ENCODE measurements at regions not wholly inside any gene's neighbourhood (a gene's known extent, or its start where the extent isn't known, plus 50 kb on each side); places are given as distances from the start of the nearest gene placed in this dataset.
"Not testable (repeated sequence)": the region's sequence is repeated elsewhere in the genome, so short reads cannot be mapped to it uniquely, and the experiment has no call there.

GRCh38 chr10:57336865-57337264 is 930.8 kb downstream of the IPMK start:
- no peak for DNase-seq (ENCODE audit: low read depth)

- DNase-seq (ENCODE audit: low read depth): no peak
These were observed 931.4 kb downstream of the IPMK start for GRCh38 chr10:57336341-57336740.

- no peak for DNase-seq (ENCODE audit: low read depth)
These were observed 933.2 kb downstream of the IPMK start for GRCh38 chr10:57334523-57334922.

DNA sequence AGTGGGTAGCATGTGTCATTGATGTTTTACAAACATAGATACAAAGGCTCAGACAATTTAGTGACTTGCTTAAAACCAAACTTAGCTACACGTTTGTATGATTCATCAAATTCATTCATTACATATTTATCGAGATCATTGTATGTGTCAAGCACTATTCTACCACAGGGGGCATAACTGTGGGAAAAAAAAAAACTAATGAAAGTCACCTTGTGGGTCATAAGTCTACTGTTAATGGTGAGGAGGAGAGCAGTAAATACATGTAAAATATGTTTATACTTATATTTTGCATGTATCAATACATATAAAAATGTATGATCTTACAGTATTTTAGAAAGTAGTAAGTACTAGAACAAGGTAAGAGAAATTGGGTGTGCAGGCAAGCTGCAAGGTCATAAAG is 933.8 kb downstream of the IPMK start:
- no peak for DNase-seq (ENCODE audit: low read depth)

GRCh38 chr10:57321400-57321854 is 946.3 kb downstream of the IPMK start:
- DNase-seq (ENCODE audit: low read depth): not testable (repeated sequence)

DNA sequence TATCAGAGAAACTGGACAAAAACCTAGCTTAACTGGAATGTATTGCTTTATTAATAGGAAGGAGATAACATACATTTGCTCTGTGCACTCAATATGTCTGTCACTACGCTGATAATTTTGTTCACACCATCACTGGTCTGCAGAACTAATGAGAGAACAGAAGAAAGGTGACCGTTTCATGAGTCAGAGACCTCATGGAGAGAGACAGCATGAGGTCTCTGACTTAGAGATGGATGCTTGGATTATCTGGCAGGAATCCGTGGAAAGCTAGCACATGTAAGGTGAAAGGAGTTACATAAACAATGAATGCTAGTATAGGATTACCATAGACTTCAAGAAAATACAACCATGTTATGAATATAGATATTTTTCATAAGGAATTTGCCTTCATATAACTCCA is 947.3 kb downstream of the IPMK start:
- DNase-seq (ENCODE audit: low read depth): no peak

- no peak for DNase-seq (ENCODE audit: low read depth)
These were observed 953.0 kb upstream of the ZWINT start for GRCh38 chr10:57314046-57314445.

DNA sequence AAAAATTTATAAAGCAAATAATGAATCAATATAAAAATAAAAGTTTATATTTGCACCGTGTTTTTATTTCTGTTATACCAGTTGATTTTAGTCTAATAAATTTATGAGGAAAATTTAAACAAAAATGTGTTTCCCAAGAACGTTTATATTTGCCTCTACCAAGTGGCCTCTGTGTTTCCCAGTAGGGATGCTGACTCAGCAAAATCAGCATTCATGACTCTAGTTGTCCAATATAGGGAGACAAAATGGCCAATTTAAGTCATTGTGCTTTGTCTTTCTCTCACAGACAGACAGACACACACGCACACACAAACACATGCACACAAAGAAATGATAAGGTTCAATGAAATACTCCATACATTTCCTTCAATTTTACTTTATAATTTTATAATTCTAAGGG is 942.5 kb upstream of the ZWINT start:
- DNase-seq (ENCODE audit: low read depth): no peak

DNA sequence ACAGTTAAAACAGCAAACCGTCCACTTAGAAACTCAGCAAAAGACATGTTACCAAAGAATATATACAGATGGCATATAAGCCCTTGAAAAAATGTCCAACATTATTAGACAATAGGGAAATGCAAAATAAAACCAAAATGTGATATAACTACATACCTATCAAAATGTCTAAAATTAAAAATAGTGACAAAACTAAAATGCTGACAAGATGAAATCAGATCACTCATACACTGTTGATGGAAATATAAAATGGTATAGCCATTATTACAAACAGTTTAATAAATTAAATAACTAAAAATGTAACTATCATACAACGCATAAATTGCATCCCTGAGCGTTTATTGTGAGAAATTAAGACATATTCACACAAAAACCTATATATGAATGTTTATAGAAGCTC is 939.7 kb upstream of the ZWINT start:
- DNase-seq (ENCODE audit: low read depth): no peak

DNA sequence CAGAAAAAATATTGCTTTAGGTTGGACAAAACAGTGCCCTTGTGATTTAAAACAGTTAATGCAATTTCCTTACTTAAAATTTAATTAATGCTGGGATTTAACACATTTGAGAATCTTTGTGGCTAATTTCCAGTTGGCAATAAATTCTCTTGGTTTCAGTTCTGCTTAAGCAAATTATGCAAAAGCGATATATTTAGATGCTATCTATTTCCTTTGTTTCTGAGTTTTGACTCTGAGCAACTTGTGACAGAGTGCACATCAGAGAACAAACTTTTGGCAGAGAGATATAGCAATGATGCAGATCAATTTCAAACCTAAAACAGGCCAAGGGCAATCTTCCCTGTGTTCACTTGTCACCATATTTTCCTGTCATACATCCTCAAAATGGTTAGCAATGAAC is 933.6 kb upstream of the ZWINT start:
- DNase-seq (ENCODE audit: low read depth): no peak

GRCh38 chr10:57288754-57289153 is 927.7 kb upstream of the ZWINT start:
- no peak for DNase-seq (ENCODE audit: low read depth)

DNA sequence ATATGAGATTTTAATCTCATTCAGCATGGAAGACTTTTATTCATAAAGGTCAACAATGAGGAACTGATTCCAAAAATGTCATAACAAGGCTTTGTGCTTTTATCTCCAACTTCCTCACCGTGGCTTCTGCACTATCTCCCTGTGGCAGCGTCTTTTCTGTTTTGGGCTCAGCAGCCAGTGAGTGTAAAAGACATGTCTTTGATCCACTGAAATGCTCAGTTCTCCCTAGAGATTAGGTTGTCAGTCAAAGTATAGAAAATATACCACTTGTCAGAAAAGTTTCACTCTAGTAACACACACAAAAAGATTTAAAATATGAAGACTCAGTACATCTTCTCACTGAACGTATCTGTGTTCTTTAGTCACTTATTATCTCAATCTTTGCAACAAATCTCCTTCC is 901.8 kb upstream of the ZWINT start:
- no peak for DNase-seq (ENCODE audit: low read depth)

- DNase-seq (ENCODE audit: low read depth): no peak
These were observed 899.1 kb upstream of the ZWINT start for GRCh38 chr10:57260175-57260574.

DNA sequence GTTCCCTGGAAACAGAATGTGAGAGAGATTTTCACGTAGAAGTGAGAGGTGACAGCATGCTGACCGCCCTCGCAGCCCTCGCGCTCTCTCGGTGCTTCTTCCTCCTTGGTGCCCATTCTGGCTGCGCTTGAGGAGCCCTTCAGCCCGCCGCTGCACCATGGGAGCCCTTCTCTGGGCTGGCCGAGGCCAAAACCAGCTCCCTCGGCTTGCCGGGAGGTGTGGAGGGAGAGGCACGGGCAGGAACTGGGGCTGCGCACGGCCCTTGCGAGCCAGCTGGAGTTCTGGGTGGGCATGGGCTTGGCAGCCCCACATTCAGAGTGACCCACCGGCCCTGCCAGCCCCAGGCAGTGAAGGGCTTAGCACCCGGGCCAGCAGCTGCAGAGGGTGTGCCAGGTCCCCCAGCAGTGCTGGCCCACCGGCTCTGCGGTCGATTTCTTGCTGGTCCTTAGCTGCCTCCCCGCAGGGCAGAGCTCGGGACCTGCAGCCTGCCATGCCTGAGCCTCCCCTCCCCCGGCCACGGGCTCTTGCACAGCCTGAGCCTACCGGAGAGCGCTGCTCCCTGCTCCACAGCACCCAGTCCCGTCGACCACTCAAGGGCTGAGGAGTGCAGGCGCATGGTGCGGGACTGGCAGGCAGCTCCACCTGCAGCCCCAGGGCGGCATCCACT is 888.7 kb upstream of the ZWINT start:
- DNase-seq (ENCODE audit: low read depth): no peak

GRCh38 chr10:57247271-57247670 is 886.2 kb upstream of the ZWINT start:
- DNase-seq (ENCODE audit: low read depth): no peak

- DNase-seq (ENCODE audit: low read depth): no peak
These were observed 864.9 kb upstream of the ZWINT start for GRCh38 chr10:57225920-57226319.

DNA sequence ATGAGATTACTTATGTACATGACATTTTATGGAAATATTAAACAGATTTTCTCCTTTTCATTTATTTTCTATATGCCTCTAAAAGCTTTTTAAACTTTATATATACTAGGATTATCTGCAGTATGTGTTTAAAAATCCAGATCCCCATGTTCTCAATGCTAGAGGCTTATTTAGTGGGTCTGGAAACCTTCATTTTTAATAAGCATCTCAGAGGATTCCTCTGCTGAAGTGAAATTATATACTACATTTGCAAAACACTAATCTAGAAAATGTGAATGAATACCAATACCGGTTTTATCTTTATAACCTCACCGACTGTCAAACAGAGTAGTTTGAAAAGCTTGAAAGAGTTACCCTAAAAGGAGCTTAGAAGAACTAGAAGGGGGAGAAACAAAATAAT is 863.8 kb upstream of the ZWINT start:
- DNase-seq (ENCODE audit: low read depth): no peak

DNA sequence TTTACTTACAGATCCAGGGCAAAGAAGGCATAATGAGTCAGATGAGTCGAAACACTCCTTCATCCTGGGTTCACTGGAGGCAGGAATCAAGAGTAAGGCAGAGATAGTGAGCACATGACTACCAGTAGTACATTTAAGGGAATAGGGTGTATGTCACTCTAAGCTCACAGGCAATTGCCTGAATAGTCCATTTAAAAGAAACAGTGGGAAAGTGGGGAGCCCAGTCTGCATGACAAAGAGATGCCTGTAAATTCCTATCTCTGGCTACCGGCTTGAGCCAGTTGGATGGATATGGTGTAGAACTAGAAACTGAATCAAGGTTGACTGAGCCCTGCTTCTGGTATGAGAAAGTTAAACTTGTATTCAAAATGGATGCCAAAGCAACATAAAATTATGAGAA is 861.5 kb upstream of the ZWINT start:
- no peak for DNase-seq (ENCODE audit: low read depth)

DNA sequence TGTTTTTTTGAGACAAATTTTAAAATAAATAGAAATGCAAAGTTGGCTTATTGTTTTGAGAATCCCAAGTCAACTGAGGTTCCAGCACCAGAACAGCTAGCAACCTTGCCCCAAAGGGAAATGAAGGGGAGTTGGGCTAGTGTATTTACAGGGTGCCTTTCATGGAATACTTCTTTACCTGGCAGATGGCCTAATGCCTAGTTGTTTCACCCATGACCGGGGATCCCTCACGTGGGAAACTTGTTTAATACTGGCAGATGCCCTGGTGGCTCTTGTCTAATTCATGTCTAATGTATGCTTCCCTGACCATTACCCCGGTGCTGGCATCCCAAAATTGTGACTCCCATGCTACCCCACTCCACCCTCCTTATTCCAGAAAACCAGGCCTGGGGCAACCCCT is 861.1 kb upstream of the ZWINT start:
- no peak for DNase-seq (ENCODE audit: low read depth)

DNA sequence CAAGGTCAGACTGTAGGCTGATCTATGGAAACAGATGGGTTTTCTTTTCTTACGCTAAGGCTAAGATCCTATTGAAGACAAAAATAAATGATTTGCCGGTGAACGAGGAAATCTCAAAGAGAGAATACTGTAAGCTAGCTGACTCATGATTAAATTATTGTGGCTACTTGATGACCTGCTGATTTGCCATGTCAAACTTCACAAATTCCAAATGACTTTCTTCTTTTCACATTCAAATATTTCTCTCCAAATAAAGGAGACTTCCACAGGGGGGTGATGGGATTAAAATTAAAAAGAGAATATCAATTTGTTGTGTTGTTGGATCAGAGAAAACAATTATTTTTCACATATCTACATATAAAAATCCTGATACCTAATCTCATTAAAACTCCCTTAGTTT is 860.6 kb upstream of the ZWINT start:
- no peak for DNase-seq (ENCODE audit: low read depth)

- no peak for DNase-seq (ENCODE audit: low read depth)
These were observed 857.3 kb upstream of the ZWINT start for GRCh38 chr10:57218382-57218781.

DNA sequence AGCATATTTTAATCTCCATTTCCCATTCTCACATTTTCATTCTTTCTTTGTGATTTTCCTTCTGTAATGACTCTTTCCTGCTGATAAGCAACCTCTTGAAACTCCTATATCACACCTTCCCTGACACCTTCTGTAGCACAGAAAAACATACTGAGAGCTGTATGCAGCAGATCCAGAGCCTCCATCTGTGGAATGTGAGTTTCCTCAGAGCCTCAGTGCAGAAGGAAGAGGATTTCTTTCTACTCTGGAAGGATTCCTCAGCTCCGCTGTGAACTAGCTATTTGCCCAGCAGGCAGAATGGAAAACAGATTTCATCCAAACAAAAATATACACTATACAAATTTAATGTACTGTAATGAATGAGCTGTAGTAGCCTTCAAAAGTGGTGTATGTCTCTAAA is 841.3 kb upstream of the ZWINT start:
- DNase-seq (ENCODE audit: low read depth): no peak

DNA sequence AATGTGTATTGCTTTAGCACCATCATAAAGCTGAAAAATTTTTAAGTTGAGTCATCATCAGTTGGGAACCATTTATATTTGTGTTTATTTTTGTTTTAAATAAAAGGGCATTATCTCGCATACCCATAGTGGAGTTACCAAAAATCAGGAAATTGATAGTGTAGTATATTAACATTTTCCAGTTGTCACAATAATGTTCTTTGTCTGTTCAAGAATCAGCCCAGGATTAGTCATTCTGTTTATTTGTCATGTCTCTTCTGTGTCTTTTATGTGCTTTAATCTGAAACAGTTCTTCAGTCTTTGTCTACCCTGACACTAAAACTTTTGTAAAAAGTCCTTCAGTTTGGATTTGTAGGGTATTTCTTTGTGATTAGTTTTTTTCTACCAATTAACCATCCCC is 827.8 kb upstream of the ZWINT start:
- DNase-seq (ENCODE audit: low read depth): no peak

DNA sequence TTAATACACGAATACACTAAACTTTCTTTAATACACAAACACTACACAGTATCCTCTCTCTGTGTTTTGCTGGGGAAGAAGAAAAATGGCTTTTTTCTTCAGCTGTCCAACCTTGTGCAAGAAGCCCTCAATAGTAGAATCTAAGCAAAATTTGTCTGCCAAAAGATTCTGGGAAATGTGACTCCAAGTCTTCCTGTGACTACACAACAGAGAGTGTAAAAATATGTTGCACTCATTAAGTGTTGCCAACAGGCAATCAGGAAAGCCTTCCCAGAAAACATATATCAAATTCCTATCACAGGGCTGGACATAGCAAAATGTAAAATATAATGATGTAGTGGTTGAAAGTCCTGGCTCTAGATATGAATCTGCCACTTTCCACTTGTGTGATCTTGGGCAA is 825.1 kb upstream of the ZWINT start:
- DNase-seq (ENCODE audit: low read depth): no peak
